ENCODE measurements at regions not wholly inside any gene's neighbourhood (a gene's known extent, or its start where the extent isn't known, plus 50 kb on each side); places are given as distances from the start of the nearest gene placed in this dataset.

- no peak for DNase-seq (ENCODE audit: low spot score)
- Mint-ChIP-seq H3K36me3 (ENCODE audit: low read depth, unreplicated experiment) (no peaks in the 10 kb centered on the region), H3K27me3 (ENCODE audit: unreplicated experiment) (peaks cover 2% of the 10 kb centered on the region), H3K9me3 (ENCODE audit: unreplicated experiment) (no peaks in the 10 kb centered on the region), H3K4me3 (ENCODE audit: unreplicated experiment) (no peak overlapping the region), H3K27ac (ENCODE audit: unreplicated experiment) (no peak overlapping the region), H3K4me1 (ENCODE audit: unreplicated experiment) (no peaks in the 10 kb centered on the region)
- no peak for TF ChIP-seq CTCF (IDR thresholded peaks at IDR 0.05; ENCODE audit: unreplicated experiment)
Observed at GRCh38 chr5:10157085-10157669, 92.5 kb downstream of the ATPSCKMT start.

GRCh38 chr5:10155897-10156667 lies 93.6 kb downstream of the ATPSCKMT start:
- DNase-seq (ENCODE audit: low spot score): no peak
- Mint-ChIP-seq H3K4me1 (ENCODE audit: unreplicated experiment) (no peaks in the 10 kb centered on the region), H3K27ac (ENCODE audit: unreplicated experiment) (no peak overlapping the region), H3K9me3 (ENCODE audit: unreplicated experiment) (no peaks in the 10 kb centered on the region), H3K4me3 (ENCODE audit: unreplicated experiment) (no peak overlapping the region), H3K36me3 (ENCODE audit: low read depth, unreplicated experiment) (no peaks in the 10 kb centered on the region), H3K27me3 (ENCODE audit: unreplicated experiment) (peaks cover 2% of the 10 kb centered on the region)
- no peak for TF ChIP-seq CTCF (IDR thresholded peaks at IDR 0.05; ENCODE audit: unreplicated experiment)

GRCh38 chr5:10153808-10154537 lies 95.7 kb downstream of the ATPSCKMT start:
- Mint-ChIP-seq H3K36me3 (ENCODE audit: low read depth, unreplicated experiment) (no peaks in the 10 kb centered on the region), H3K4me3 (ENCODE audit: unreplicated experiment) (no peak overlapping the region), H3K9me3 (ENCODE audit: unreplicated experiment) (no peaks in the 10 kb centered on the region), H3K4me1 (ENCODE audit: unreplicated experiment) (no peaks in the 10 kb centered on the region), H3K27me3 (ENCODE audit: unreplicated experiment) (peaks cover 2% of the 10 kb centered on the region), H3K27ac (ENCODE audit: unreplicated experiment) (no peak overlapping the region)
- DNase-seq (ENCODE audit: low spot score): no peak
- TF ChIP-seq CTCF (IDR thresholded peaks at IDR 0.05; ENCODE audit: unreplicated experiment): no peak

GRCh38 chr5:10153394-10153793 lies 96.3 kb downstream of the ATPSCKMT start:
- no peak for DNase-seq (ENCODE audit: low spot score)
- H3K4me3 Mint-ChIP-seq (ENCODE audit: unreplicated experiment): no peak overlapping the region
- no peak overlapping the region for H3K27ac Mint-ChIP-seq (ENCODE audit: unreplicated experiment)
- TF ChIP-seq CTCF (IDR thresholded peaks at IDR 0.05; ENCODE audit: unreplicated experiment): no peak
- H3K36me3 Mint-ChIP-seq (ENCODE audit: low read depth, unreplicated experiment): no peaks in the 10 kb centered on the region
- H3K4me1 Mint-ChIP-seq (ENCODE audit: unreplicated experiment): no peaks in the 10 kb centered on the region
- H3K9me3 Mint-ChIP-seq (ENCODE audit: unreplicated experiment): no peaks in the 10 kb centered on the region
- peaks cover 2% of the 10 kb centered on the region for H3K27me3 Mint-ChIP-seq (ENCODE audit: unreplicated experiment)

- no peak for TF ChIP-seq CTCF (IDR thresholded peaks at IDR 0.05; ENCODE audit: unreplicated experiment)
- Mint-ChIP-seq H3K36me3 (ENCODE audit: low read depth, unreplicated experiment) (no peaks in the 10 kb centered on the region), H3K4me3 (ENCODE audit: unreplicated experiment) (no peak overlapping the region), H3K9me3 (ENCODE audit: unreplicated experiment) (no peaks in the 10 kb centered on the region), H3K27ac (ENCODE audit: unreplicated experiment) (no peak overlapping the region), H3K4me1 (ENCODE audit: unreplicated experiment) (no peaks in the 10 kb centered on the region), H3K27me3 (ENCODE audit: unreplicated experiment) (no peaks in the 10 kb centered on the region)
- DNase-seq (ENCODE audit: low spot score): no peak
Observed at GRCh38 chr5:10151656-10152055, 98.0 kb downstream of the ATPSCKMT start.
